ENCODE measurements at regions not wholly inside any gene's neighbourhood (a gene's known extent, or its start where the extent isn't known, plus 50 kb on each side); places are given as distances from the start of the nearest gene placed in this dataset.

DNA sequence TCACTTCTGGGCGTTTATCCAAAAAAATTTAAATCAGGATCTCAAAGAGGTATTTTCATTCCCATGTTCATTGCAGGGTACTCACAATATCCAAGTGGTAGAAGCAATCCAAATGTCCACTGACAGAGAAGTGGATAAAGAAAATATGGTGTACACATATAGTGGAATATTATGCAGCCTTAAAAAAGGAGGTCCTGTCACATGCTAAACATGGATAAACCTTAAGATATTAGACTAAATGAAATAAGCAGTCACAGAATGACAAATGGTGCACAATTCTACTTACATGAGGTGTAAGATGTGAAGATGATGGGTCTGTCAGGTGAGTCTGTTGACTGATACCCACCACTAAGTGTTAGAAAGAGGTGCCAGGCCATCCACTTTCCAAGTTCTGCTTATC lies 140.6 kb downstream of the THNSL2 start:
- Histone ChIP-seq H3K4me1 (ENCODE audit: insufficient read depth, low read length, poor library complexity, severe bottlenecking) (no peaks in the 10 kb centered on the region), H3K9me2 (replicated peaks; ENCODE audit: low read depth, low read length) (no peaks in the 10 kb centered on the region), H3F3A (ENCODE audit: low read depth) (no peaks in the 10 kb centered on the region), H3K9me3 (ENCODE audit: insufficient read depth, low read depth, low read length) (no peaks in the 10 kb centered on the region), H3K27me3 (ENCODE audit: insufficient read depth, low read length, poor library complexity, severe bottlenecking) (no peaks in the 10 kb centered on the region), H4K20me1 (ENCODE audit: insufficient read depth, low read length, poor library complexity, severe bottlenecking) (no peaks in the 10 kb centered on the region), H3K9ac (ENCODE audit: low read depth, low read length, poor library complexity, severe bottlenecking) (no peak overlapping the region), H3K36me3 (ENCODE audit: insufficient read depth, low read length) (no peaks in the 10 kb centered on the region), H3K4me3 (ENCODE audit: low read length, poor library complexity, severe bottlenecking) (no peak overlapping the region), H3K79me2 (ENCODE audit: insufficient read depth, low read length) (no peaks in the 10 kb centered on the region), H3K4me2 (ENCODE audit: low read depth, low read length, poor library complexity, severe bottlenecking) (no peak overlapping the region), H2AFZ (ENCODE audit: low read length) (no peak overlapping the region)
- TF ChIP-seq CTCF (conservative IDR thresholded peaks at IDR 0.05; ENCODE audit: low read length) (no peak), EZH2phosphoT487 (IDR thresholded peaks at IDR 0.05; ENCODE audit: borderline replicate concordance) (no peak)

GRCh38 chr2:88307817-88308216 lies 137.7 kb downstream of the THNSL2 start:
- Histone ChIP-seq H3K4me1 (ENCODE audit: insufficient read depth, low read length, poor library complexity, severe bottlenecking) (no peaks in the 10 kb centered on the region), H2AFZ (ENCODE audit: low read length) (no peak overlapping the region), H3K36me3 (ENCODE audit: insufficient read depth, low read length) (no peaks in the 10 kb centered on the region), H3K9ac (ENCODE audit: low read depth, low read length, poor library complexity, severe bottlenecking) (no peak overlapping the region), H3K4me2 (ENCODE audit: low read depth, low read length, poor library complexity, severe bottlenecking) (no peak overlapping the region), H3F3A (ENCODE audit: low read depth) (no peaks in the 10 kb centered on the region), H3K79me2 (ENCODE audit: insufficient read depth, low read length) (no peaks in the 10 kb centered on the region), H3K9me3 (ENCODE audit: insufficient read depth, low read depth, low read length) (no peaks in the 10 kb centered on the region), H3K9me2 (replicated peaks; ENCODE audit: low read depth, low read length) (no peaks in the 10 kb centered on the region), H4K20me1 (ENCODE audit: insufficient read depth, low read length, poor library complexity, severe bottlenecking) (no peaks in the 10 kb centered on the region), H3K27me3 (ENCODE audit: insufficient read depth, low read length, poor library complexity, severe bottlenecking) (no peaks in the 10 kb centered on the region), H3K4me3 (ENCODE audit: low read length, poor library complexity, severe bottlenecking) (no peak overlapping the region)
- no peak for TF ChIP-seq EZH2phosphoT487 (IDR thresholded peaks at IDR 0.05; ENCODE audit: borderline replicate concordance)
- peak; percentile 59 for TF ChIP-seq CTCF (conservative IDR thresholded peaks at IDR 0.05; ENCODE audit: low read length)

- no peaks in the 10 kb centered on the region for H3F3A ChIP-seq (ENCODE audit: low read depth)
- no peak overlapping the region for H3K4me3 ChIP-seq (ENCODE audit: low read length, poor library complexity, severe bottlenecking)
- no peaks in the 10 kb centered on the region for H4K20me1 ChIP-seq (ENCODE audit: insufficient read depth, low read length, poor library complexity, severe bottlenecking)
- H3K27me3 ChIP-seq (ENCODE audit: insufficient read depth, low read length, poor library complexity, severe bottlenecking), result no peaks in the 10 kb centered on the region
- no peaks in the 10 kb centered on the region for H3K36me3 ChIP-seq (ENCODE audit: insufficient read depth, low read length)
- H3K4me1 ChIP-seq (ENCODE audit: insufficient read depth, low read length, poor library complexity, severe bottlenecking), result no peaks in the 10 kb centered on the region
- no peak overlapping the region for H3K4me2 ChIP-seq (ENCODE audit: low read depth, low read length, poor library complexity, severe bottlenecking)
- H2AFZ ChIP-seq (ENCODE audit: low read length), result no peak overlapping the region
- no peaks in the 10 kb centered on the region for H3K9me2 ChIP-seq (replicated peaks; ENCODE audit: low read depth, low read length)
- no peaks in the 10 kb centered on the region for H3K79me2 ChIP-seq (ENCODE audit: insufficient read depth, low read length)
- TF ChIP-seq CTCF (conservative IDR thresholded peaks at IDR 0.05; ENCODE audit: low read length), result no peak
- TF ChIP-seq EZH2phosphoT487 (IDR thresholded peaks at IDR 0.05; ENCODE audit: borderline replicate concordance), result no peak
- no peak overlapping the region for H3K9ac ChIP-seq (ENCODE audit: low read depth, low read length, poor library complexity, severe bottlenecking)
- no peaks in the 10 kb centered on the region for H3K9me3 ChIP-seq (ENCODE audit: insufficient read depth, low read depth, low read length)
Observed at GRCh38 chr2:88303865-88304264, 133.7 kb downstream of the THNSL2 start.
